Heart right ventricle (tissue), 16 donors: ENCODE measurements at regions not wholly inside any gene's neighbourhood (a gene's known extent, or its start where the extent isn't known, plus 50 kb on each side); places are given as distances from the start of the nearest gene placed in this dataset.
"Not testable (repeated sequence)": the region's sequence is repeated elsewhere in the genome, so short reads cannot be mapped to it uniquely, and the experiment has no call there.

Experiments
- ATAC-seq, 8 donors: fragments of 200-7000 bp; cut with Tn5 transposase; one replicate each; pipeline ENCODE4 v1.9.1; 2020; ENCODE audit warnings: mild to moderate bottlenecking in 8 of 8, moderate library complexity in 8 of 8, moderate number of reproducible peaks in 1 of 8
- DNase-seq, 2 donors: peaks; one replicate each; pipeline ENCODE4 v3.0.0-alpha.2; 2020
- H3K27ac ChIP-seq, 10 donors: fragments of 200-600 bp; sonication (generic) in 2 of 10; one replicate each; pipeline versions ENCODE4 v1.5.0 to v1.8.0; 2020 to 2022; ENCODE audit warnings: mild to moderate bottlenecking in 3 of 10
- H3K27me3 ChIP-seq, 7 donors: fragments of 200-600 bp; one replicate each; pipeline ENCODE4 v1.8.0; 2021 to 2022; ENCODE audit warnings: mild to moderate bottlenecking in 2 of 7
- H3K36me3 ChIP-seq, 9 donors: fragments of 200-600 bp; sonication (generic) in 1 of 9; one replicate each; pipeline versions ENCODE4 v1.5.0 to v1.8.0; 2020 to 2022; ENCODE audit warnings: mild to moderate bottlenecking in 2 of 9
- H3K4me1 ChIP-seq, 9 donors: fragments of 200-600 bp; sonication (generic) in 1 of 9; one replicate each; pipeline versions ENCODE4 v1.5.0 to v1.8.0; 2020 to 2022; ENCODE audit warnings: mild to moderate bottlenecking in 4 of 9
- H3K4me3 ChIP-seq, 10 donors: fragments of 200-600 bp; sonication (generic) in 2 of 10; one replicate each; pipeline versions ENCODE4 v1.5.0 to v1.8.0; 2020 to 2022; ENCODE audit warnings: mild to moderate bottlenecking in 7 of 10, moderate library complexity in 2 of 10
- H3K9me3 ChIP-seq, 11 donors: fragments of 200-600 bp in 10 of 11; sonication (generic) in 2 of 11; one replicate each; pipeline versions ENCODE4 v1.5.0 to v1.8.0; 2013 to 2022; ENCODE audit warnings: mild to moderate bottlenecking in 2 of 11, control low read depth in 1 of 11, moderate library complexity in 1 of 11
- CTCF ChIP-seq, 9 donors: fragments of 200-600 bp; sonication (generic) in 2 of 9; IDR thresholded peaks; one replicate each; pipeline versions ENCODE4 v1.5.0 to v1.8.0; 2021 to 2022; ENCODE audit warnings: antibody characterized with exemption in 9 of 9, mild to moderate bottlenecking in 5 of 9, moderate library complexity in 1 of 9
- WGBS, 2 donors: extraction: QIAGEN DNeasy Blood & Tissue Kit; methylation state at CpG; one replicate each; pipeline ENCODE4 v1.1.7; 2013; ENCODE audit warnings: inconsistent platforms in 1 of 2; 5-methylcytosine and 5-hydroxymethylcytosine counted together
- intact Hi-C, 10 donors: fragments of 100-400 bp; cut with DNase I; formaldehyde crosslinking; loops; one replicate each; pipeline versions ENCODE4 v1.11.1 to v1.14.2; 2022
- donor health status: Arrhythmogenic right ventricular cardiomyopathy.
- donor health status: ischemic (EF 13 %, LVEDD 7.1; RV severe dilation, severe dysfunction).
- donor health status: healthy with polysubstance abuse.
- donor health status: DM: no; HTN: yes; CAD: no.
- donor health status: DM: no; HTN: no; CAD: no.
- donor health status: ischemic (EF 25% LVEDD 6.9; RV normal size, moderate dysfunction).
- donor health status: ischemic (EF 25% LVEDD 5.7; RV mildly dilated, moderate dysfunction).
- donor health status: healthy.
- donor health status: DM: yes; HTN: yes; CAD: no.
- donor health status: Ischemic cardiomyopathy.
- donor health status: ischemic (EF 35%, LVEDD 5.7; RV mildly dilated, moderate dysfunction).
- donor health status: nonischemic (EF 11% LVEDD 7.7; RV severe dilation, severe dysfunction).
- donor health status: DM: yes; HTN: yes; CAD: no.
- donor health status: PGD.
- donor health status: ischemic (EF 29% LVEDD 5.4; RV normal size, mild dysfunction).
- donor health status: nonischemic (EF 23%, LVEDD 6.1; RV moderate dilation, normal function).

- H3K4me1 ChIP-seq: peaks cover 0 to 6% (median 0%) of the 10 kb centered on the region in 9 donors
- ATAC-seq (peak in 5 of 8 donors; percentile 33 to 37 (median 34)), DNase-seq (no peak)
- H3K9me3 ChIP-seq: no peaks in the 10 kb centered on the region
- no peak overlapping the region for H3K27ac ChIP-seq
- no peak overlapping the region for H3K4me3 ChIP-seq
- no peaks in the 10 kb centered on the region for H3K27me3 ChIP-seq
- H3K36me3 ChIP-seq: no peaks in the 10 kb centered on the region
- TF ChIP-seq CTCF (IDR thresholded peaks at IDR 0.05): no peak
- intact Hi-C loops: no loop called here
- 71 to 77% methylated on average over 1 of the region's 1 CpG for WGBS, 2 donors
These were observed 592.8 kb downstream of the CSNK1G3 start for GRCh38 chr5:124104821-124105220.

GRCh38 chr5:124104344-124104743 lies 592.4 kb downstream of the CSNK1G3 start:
- H3K4me3 ChIP-seq: no peak overlapping the region
- no peaks in the 10 kb centered on the region for H3K27me3 ChIP-seq
- H3K36me3 ChIP-seq: no peaks in the 10 kb centered on the region
- H3K4me1 ChIP-seq: peaks cover 0 to 6% (median 0%) of the 10 kb centered on the region in 9 donors
- H3K27ac ChIP-seq: no peak overlapping the region
- intact Hi-C loops: no loop called here
- no peaks in the 10 kb centered on the region for H3K9me3 ChIP-seq
- no peak for DNase-seq
- no peak for ATAC-seq
- 92 to 96% methylated on average over 3 of the region's 3 CpGs for WGBS, 2 donors
- TF ChIP-seq CTCF (IDR thresholded peaks at IDR 0.05): no peak

DNA sequence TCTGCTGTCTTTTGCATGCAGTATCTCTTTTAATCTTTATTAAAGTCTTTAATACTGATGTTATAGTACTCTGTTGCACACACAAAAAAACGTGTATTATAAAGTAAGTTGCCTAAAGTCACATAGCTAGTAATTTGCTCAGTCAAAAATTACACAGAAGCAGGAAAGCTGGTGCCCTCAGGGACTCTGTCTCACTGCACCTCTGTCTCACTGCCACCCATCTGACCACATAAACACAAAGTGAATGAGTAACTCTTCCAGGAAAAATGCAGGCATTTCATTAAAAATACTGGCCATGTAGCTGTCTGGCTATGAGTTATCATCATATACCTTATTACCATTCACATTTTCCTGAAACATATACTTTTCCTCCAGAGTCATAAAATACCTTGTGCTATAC lies 591.7 kb downstream of the CSNK1G3 start:
- Histone ChIP-seq H3K4me1 (peaks cover 0 to 6% (median 0%) of the 10 kb centered on the region in 9 donors), H3K4me3 (no peak overlapping the region), H3K27me3 (no peaks in the 10 kb centered on the region), H3K27ac (no peak overlapping the region), H3K36me3 (no peaks in the 10 kb centered on the region), H3K9me3 (no peaks in the 10 kb centered on the region)
- DNase-seq (no peak), ATAC-seq (no peak)
- no peak for TF ChIP-seq CTCF (IDR thresholded peaks at IDR 0.05)
- intact Hi-C loops: no loop called here
- WGBS, 2 donors: 64 to 74% methylated on average over 1 of the region's 1 CpG

GRCh38 chr5:124103056-124103455 lies 591.1 kb downstream of the CSNK1G3 start:
- ATAC-seq, H3K27ac ChIP-seq, H3K4me3 ChIP-seq, H3K4me1 ChIP-seq, intact Hi-C loops, H3K9me3 ChIP-seq, H3K36me3 ChIP-seq, DNase-seq, H3K27me3 ChIP-seq: not testable (repeated sequence)
- WGBS, 2 donors: 92 to 97% methylated on average over 5 of the region's 5 CpGs

- no peak for DNase-seq
- Histone ChIP-seq H3K27ac (no peak overlapping the region), H3K9me3 (no peaks in the 10 kb centered on the region), H3K4me3 (no peak overlapping the region), H3K27me3 (no peaks in the 10 kb centered on the region), H3K4me1 (peaks cover 0 to 6% (median 0%) of the 10 kb centered on the region in 9 donors), H3K36me3 (no peaks in the 10 kb centered on the region)
- no peak for ATAC-seq
- TF ChIP-seq CTCF (IDR thresholded peaks at IDR 0.05): no peak
- intact Hi-C loops: no loop called here
- WGBS, 2 donors: 68 to 71% methylated on average over 3 of the region's 3 CpGs
These were observed 590.5 kb downstream of the CSNK1G3 start for GRCh38 chr5:124102486-124102885.
